ENCODE measurements at regions not wholly inside any gene's neighbourhood (a gene's known extent, or its start where the extent isn't known, plus 50 kb on each side); places are given as distances from the start of the nearest gene placed in this dataset.

GRCh38 chr16:65473699-65474098, 351.8 kb upstream of the CDH11 start:
- no peak for DNase-seq

GRCh38 chr16:65469116-65469515, 347.3 kb upstream of the CDH11 start:
- DNase-seq = no peak

GRCh38 chr16:65468133-65468532, 346.3 kb upstream of the CDH11 start:
- no peak for DNase-seq

GRCh38 chr16:65463652-65464260, 341.9 kb upstream of the CDH11 start:
- DNase-seq = no peak

- no peak for DNase-seq
Observed at GRCh38 chr16:65457084-65457483, 335.2 kb upstream of the CDH11 start.

GRCh38 chr16:65455761-65456160, 333.9 kb upstream of the CDH11 start:
- no peak for DNase-seq

- no peak for DNase-seq
Observed at GRCh38 chr16:65453646-65454045, 331.8 kb upstream of the CDH11 start.

- no peak for DNase-seq
Observed at GRCh38 chr16:65449526-65449925, 327.7 kb upstream of the CDH11 start.

- DNase-seq = no peak
Observed at GRCh38 chr16:65446427-65446826, 324.6 kb upstream of the CDH11 start.

- DNase-seq = no peak
Observed at GRCh38 chr16:65445313-65446260, 323.7 kb upstream of the CDH11 start.

- DNase-seq = no peak
Observed at GRCh38 chr16:65441501-65441900, 319.6 kb upstream of the CDH11 start.

- no peak for DNase-seq
Observed at GRCh38 chr16:65429504-65430181, 307.8 kb upstream of the CDH11 start.

GRCh38 chr16:65426484-65426883, 304.6 kb upstream of the CDH11 start:
- DNase-seq = no peak

- no peak for DNase-seq
Observed at GRCh38 chr16:65422934-65423333, 301.1 kb upstream of the CDH11 start.

GRCh38 chr16:65421596-65421995, 299.7 kb upstream of the CDH11 start:
- no peak for DNase-seq

- DNase-seq = no peak
Observed at GRCh38 chr16:65418435-65418834, 296.6 kb upstream of the CDH11 start.

- DNase-seq = no peak
Observed at GRCh38 chr16:65415460-65415859, 293.6 kb upstream of the CDH11 start.

- DNase-seq = no peak
Observed at GRCh38 chr16:65414284-65414984, 292.6 kb upstream of the CDH11 start.

GRCh38 chr16:65413861-65414260, 292.0 kb upstream of the CDH11 start:
- no peak for DNase-seq

GRCh38 chr16:65410801-65411200, 288.9 kb upstream of the CDH11 start:
- no peak for DNase-seq

GRCh38 chr16:65409510-65409909, 287.6 kb upstream of the CDH11 start:
- DNase-seq = no peak

- no peak for DNase-seq
Observed at GRCh38 chr16:65406933-65407332, 285.1 kb upstream of the CDH11 start.

- DNase-seq = no peak
Observed at GRCh38 chr16:65406116-65406515, 284.3 kb upstream of the CDH11 start.
